A673 (cell line): ENCODE measurements at regions not wholly inside any gene's neighbourhood (a gene's known extent, or its start where the extent isn't known, plus 50 kb on each side); places are given as distances from the start of the nearest gene placed in this dataset.

ENCODE experiments used
- EZH2 ChIP-seq: fragments of 200-600 bp; sonication (generic); IDR thresholded peaks from 2 replicates; pipeline ENCODE4 v1.6.1; 2017; ENCODE audit warnings: borderline replicate concordance, low read depth, mild to moderate bottlenecking, mixed read lengths, antibody characterized with exemption, low read length; ENCODE audit not compliant: poor library complexity, severe bottlenecking
- TF ChIP-seq, protein P1 (sequence below): fragments of 300-800, 200-600 bp; sonication (generic); conservative IDR thresholded peaks from 2 replicates; pipeline ENCODE4 v1.5.1; 2017; ENCODE audit warnings: low read depth, mild to moderate bottlenecking, antibody characterized with exemption, low read length, moderate library complexity, mixed read lengths

GRCh38 chr1:170369000-170369399 lies 163.0 kb upstream of the GORAB start:
- TF ChIP-seq, protein P1, sequence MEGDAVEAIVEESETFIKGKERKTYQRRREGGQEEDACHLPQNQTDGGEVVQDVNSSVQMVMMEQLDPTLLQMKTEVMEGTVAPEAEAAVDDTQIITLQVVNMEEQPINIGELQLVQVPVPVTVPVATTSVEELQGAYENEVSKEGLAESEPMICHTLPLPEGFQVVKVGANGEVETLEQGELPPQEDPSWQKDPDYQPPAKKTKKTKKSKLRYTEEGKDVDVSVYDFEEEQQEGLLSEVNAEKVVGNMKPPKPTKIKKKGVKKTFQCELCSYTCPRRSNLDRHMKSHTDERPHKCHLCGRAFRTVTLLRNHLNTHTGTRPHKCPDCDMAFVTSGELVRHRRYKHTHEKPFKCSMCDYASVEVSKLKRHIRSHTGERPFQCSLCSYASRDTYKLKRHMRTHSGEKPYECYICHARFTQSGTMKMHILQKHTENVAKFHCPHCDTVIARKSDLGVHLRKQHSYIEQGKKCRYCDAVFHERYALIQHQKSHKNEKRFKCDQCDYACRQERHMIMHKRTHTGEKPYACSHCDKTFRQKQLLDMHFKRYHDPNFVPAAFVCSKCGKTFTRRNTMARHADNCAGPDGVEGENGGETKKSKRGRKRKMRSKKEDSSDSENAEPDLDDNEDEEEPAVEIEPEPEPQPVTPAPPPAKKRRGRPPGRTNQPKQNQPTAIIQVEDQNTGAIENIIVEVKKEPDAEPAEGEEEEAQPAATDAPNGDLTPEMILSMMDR = no peak
- no peak for TF ChIP-seq EZH2
